KG1 (cell line): ENCODE measurements at regions not wholly inside any gene's neighbourhood (a gene's known extent, or its start where the extent isn't known, plus 50 kb on each side); places are given as distances from the start of the nearest gene placed in this dataset.

ENCODE experiments used
- DNase-seq: peaks from one replicate; lab custom pipeline; 2025; lab: John Stamatoyannopoulos, UW

- no peak for DNase-seq
Measured at GRCh38 chr13:80668452-80668851, 327.5 kb upstream of the SPRY2 start.

DNA sequence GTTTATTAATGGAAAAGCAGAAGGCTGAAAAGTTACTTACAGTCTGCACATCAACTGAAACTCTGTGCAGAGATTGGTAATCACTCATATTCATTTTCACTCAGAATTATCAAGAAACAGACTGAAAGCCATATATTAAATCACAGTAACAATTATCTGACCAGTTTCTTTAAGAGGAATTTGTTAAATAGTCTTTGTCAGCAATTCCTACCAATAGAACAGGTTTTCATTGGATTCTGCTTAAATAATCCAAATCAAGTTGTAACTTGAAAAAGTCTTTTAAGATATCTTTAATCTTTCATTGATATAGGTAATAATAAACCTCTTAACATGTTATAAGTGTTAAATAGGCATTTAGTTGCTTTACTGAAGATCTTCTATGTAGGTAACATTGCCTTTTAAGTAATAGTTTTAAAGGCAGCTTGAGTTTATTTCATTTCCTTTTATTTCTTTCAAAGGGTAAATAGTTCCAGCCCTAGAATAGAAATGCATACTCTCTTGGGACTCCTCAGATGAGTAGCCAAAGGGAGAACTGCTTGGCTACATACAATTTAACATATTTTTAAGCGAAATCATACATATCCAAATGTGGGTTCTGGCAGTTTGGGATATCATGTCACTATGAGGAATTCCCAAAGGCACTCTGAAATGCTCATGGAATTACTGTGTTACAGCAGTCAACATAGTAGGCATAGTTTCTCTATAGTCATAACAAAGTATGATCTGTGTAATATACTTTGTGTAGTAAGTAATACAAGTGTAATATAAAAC is 326.0 kb upstream of the SPRY2 start:
- DNase-seq, result no peak

DNA sequence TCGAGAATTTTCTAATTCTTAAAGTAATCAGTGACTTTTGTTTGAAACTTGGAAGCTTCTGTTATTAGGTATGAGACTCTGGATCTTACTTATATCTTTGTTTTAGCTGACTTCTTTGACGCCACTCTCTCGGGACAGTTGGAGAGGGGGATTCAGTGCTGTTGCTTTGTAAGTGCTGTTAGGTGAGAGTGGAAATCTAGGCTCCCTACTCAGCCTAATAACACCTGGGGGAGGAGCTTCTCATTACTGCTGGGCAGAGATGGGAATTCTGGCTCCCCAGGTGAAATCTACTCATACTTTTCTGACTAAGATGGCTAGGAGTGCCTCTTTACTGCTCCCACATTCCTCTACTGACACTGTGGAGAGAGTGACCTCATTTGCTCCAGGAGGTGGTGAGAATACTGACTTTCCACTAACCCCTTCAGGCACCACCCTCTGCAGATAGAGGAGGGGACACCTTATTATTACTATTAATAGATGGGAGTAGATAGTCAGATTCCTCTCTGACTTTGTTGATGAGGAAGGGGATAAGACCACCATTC is 324.9 kb upstream of the SPRY2 start:
- DNase-seq, result no peak

DNA sequence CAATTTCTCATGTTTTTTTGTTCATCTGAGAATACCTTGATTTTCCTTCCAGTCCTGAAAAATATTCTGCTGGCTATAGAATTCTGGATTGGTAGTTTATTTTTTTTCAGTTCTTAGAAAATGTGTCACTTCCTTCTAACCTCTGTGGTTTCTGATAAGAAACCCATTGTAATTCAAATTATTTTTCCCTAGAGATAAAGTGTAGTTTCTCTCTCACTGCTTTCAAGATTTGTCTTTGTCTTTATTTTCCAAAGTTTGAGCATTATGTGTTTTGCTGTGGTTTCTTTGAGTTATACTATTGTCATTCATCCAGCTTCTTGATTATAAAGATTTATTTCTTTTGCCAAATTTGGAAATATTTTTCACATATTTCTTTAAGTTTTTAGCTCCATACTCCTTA is 324.0 kb upstream of the SPRY2 start:
- DNase-seq, result no peak

DNA sequence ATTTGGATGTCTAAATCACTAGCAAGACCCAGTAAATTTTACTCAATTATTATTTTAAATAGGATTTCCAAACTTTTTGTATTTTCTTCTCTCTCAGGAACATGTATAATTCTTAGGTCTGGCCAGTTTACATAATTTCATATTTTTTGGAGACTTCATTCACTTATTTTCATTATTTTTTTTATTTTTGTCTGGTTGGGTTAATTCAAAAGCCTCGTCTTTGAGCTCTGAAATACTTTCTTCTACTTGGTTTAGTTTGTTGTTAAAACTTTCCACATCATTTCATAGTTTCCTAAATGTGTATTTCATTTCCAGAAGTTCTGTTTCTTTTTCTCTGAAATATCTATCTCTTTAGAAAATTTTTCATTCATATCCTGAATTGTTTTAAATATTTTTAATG is 322.9 kb upstream of the SPRY2 start:
- DNase-seq, result no peak

DNA sequence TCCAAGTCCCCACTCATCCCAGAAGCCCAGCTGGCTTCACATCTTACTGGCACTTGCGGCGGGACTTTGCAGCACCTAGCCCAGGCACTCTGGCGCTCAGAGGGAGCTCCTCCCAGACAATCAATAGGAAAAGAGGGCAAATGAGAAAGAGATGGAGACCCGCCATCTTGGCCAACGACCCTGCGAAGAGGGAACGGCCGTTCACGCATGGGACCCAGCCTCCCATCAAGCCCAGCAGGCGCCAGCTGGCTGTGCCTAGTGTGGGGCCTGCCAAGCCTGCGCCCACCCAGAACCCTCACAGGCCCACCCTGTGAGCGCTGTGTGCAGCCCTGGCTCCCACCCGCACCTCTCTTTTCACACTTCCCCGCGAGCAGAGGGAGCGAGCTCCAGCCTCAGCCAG is 317.8 kb upstream of the SPRY2 start:
- no peak for DNase-seq

GRCh38 chr13:80656512-80656904 is 315.6 kb upstream of the SPRY2 start:
- DNase-seq, result no peak

GRCh38 chr13:80655778-80656511 is 315.0 kb upstream of the SPRY2 start:
- no peak for DNase-seq

GRCh38 chr13:80654638-80655249 is 313.8 kb upstream of the SPRY2 start:
- DNase-seq, result no peak

GRCh38 chr13:80649274-80649673 is 308.3 kb upstream of the SPRY2 start:
- no peak for DNase-seq

DNA sequence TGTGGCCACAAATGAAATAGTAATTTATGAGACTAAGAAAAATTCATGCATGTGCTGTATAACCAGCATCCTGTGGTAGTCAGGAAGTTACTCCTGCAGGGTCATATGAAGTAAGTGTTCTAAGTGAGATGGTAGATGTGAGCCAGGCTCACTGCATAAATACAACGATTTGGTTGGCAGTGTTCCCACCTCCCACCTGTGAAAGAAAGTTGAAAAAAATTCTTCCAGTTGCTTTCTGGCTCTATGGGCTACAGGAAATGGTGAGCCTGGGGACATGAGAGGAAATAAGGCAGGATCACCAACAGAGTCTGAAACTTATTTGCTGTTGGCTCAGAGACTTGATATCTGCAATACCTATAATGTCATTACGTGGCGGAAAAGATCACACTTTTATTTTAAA is 301.7 kb upstream of the SPRY2 start:
- no peak for DNase-seq

GRCh38 chr13:80633251-80633650 is 292.3 kb upstream of the SPRY2 start:
- DNase-seq, result no peak

- no peak for DNase-seq
Measured at GRCh38 chr13:80630685-80631121, 289.8 kb upstream of the SPRY2 start.

GRCh38 chr13:80618781-80619180 is 277.9 kb upstream of the SPRY2 start:
- DNase-seq, result no peak

- DNase-seq, result no peak
Measured at GRCh38 chr13:80612804-80613203, 271.9 kb upstream of the SPRY2 start.

DNA sequence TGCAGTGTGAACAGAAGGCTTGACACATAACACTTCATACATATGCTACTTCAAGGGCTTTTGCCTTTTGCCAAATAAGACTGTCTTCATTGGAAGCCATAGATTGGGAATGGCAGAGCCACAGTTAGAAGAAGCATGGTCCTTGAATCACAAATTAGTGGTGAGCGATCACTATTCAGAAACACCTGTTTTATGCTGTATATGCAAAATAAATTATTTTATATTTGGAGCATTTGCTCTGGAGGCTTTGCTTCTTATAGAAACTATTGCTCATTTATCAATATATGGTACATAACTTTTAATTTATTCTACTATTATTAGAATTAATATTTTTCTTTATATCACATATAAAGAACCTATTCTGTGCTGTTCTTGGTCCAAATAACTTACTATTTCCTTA is 270.4 kb upstream of the SPRY2 start:
- DNase-seq, result no peak

DNA sequence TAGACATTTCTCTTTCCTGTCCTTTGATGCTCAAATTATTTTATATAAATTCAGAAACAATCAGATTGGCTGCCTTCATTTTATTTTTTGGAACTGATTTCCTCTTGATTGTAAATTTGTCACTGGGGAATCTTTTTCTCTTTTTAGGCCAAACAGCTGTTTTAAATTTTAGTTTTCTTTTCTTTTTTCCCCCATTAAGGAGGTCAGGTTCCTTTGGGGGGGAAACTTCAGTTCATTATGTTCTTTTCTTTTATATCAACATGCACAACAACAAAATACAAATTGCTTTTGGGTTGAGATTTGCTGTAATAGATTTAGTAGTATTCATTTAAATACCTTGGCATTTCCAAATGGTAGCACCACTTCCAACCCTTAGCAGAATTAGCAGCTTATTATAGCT is 264.8 kb upstream of the SPRY2 start:
- no peak for DNase-seq

- no peak for DNase-seq
Measured at GRCh38 chr13:80605011-80605410, 264.1 kb upstream of the SPRY2 start.

GRCh38 chr13:80604098-80604497 is 263.2 kb upstream of the SPRY2 start:
- DNase-seq, result no peak

GRCh38 chr13:80603351-80603750 is 262.4 kb upstream of the SPRY2 start:
- DNase-seq, result no peak

- DNase-seq, result no peak
Measured at GRCh38 chr13:80599765-80600164, 258.8 kb upstream of the SPRY2 start.

DNA sequence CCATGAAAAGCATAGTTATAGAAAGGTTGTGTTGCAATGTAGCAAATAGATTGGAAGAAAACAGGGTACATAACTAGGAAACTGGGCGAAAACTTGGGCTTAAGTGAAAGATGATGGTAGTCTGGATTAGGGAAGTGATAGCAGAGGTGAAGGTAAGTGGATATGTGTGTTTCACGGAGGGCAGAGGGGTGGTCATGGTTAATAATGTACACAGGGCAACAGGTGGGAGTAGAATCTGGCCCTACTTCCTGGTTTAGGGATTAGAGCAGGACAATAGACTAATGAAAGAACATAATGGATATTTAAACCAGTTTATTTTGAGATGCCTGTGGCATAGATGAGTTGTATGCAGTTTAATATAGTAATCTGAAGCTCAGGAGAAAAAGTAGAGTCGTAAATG is 257.3 kb upstream of the SPRY2 start:
- DNase-seq, result no peak
